DMS 273 treated with DMSO at 0.1 percent for 48 hours (cell line): ENCODE measurements at regions not wholly inside any gene's neighbourhood (a gene's known extent, or its start where the extent isn't known, plus 50 kb on each side); places are given as distances from the start of the nearest gene placed in this dataset.
"Not testable (repeated sequence)": the region's sequence is repeated elsewhere in the genome, so short reads cannot be mapped to it uniquely, and the experiment has no call there.

Experiments used
- DNase-seq: peaks from one replicate; lab custom pipeline; 2025; lab: John Stamatoyannopoulos, UW

GRCh38 chr6:77324866-77325265, 138.4 kb downstream of the HTR1B start:
- DNase-seq: no peak

- no peak for DNase-seq
These were observed 140.7 kb downstream of the HTR1B start for GRCh38 chr6:77322604-77323003.

- DNase-seq: no peak
These were observed 145.0 kb downstream of the HTR1B start for GRCh38 chr6:77318256-77318655.

- DNase-seq: no peak
These were observed 149.7 kb downstream of the HTR1B start for GRCh38 chr6:77313595-77313994.

GRCh38 chr6:77299931-77300330, 163.4 kb downstream of the HTR1B start:
- no peak for DNase-seq

- DNase-seq: no peak
These were observed 165.0 kb downstream of the HTR1B start for GRCh38 chr6:77298283-77298682.

GRCh38 chr6:77292564-77293546, 170.4 kb downstream of the HTR1B start:
- no peak for DNase-seq

GRCh38 chr6:77290798-77291197, 172.5 kb downstream of the HTR1B start:
- no peak for DNase-seq

GRCh38 chr6:77286541-77286940, 176.8 kb downstream of the HTR1B start:
- DNase-seq: no peak

GRCh38 chr6:77273929-77274328, 189.4 kb downstream of the HTR1B start:
- no peak for DNase-seq

GRCh38 chr6:77264970-77265369, 198.3 kb downstream of the HTR1B start:
- DNase-seq: no peak

- no peak for DNase-seq
These were observed 200.3 kb downstream of the HTR1B start for GRCh38 chr6:77263003-77263402.

- DNase-seq: not testable (repeated sequence)
These were observed 211.5 kb downstream of the HTR1B start for GRCh38 chr6:77251801-77252200.

- DNase-seq: no peak
These were observed 213.7 kb downstream of the HTR1B start for GRCh38 chr6:77249560-77249959.

GRCh38 chr6:77245026-77245425, 218.3 kb downstream of the HTR1B start:
- DNase-seq: no peak

- no peak for DNase-seq
These were observed 231.6 kb downstream of the HTR1B start for GRCh38 chr6:77231438-77232305.

- DNase-seq: no peak
These were observed 235.0 kb downstream of the HTR1B start for GRCh38 chr6:77228279-77228678.

GRCh38 chr6:77217896-77218295, 245.4 kb downstream of the HTR1B start:
- no peak for DNase-seq

- DNase-seq: no peak
These were observed 257.4 kb downstream of the HTR1B start for GRCh38 chr6:77205936-77206335.

- DNase-seq: no peak
These were observed 258.7 kb downstream of the HTR1B start for GRCh38 chr6:77204555-77204954.

- no peak for DNase-seq
These were observed 279.8 kb downstream of the HTR1B start for GRCh38 chr6:77183447-77183846.

GRCh38 chr6:77181749-77182148, 281.5 kb downstream of the HTR1B start:
- no peak for DNase-seq

- DNase-seq: no peak
These were observed 283.0 kb downstream of the HTR1B start for GRCh38 chr6:77180326-77180725.
